CD14-positive monocyte (primary cell): ENCODE measurements at regions not wholly inside any gene's neighbourhood (a gene's known extent, or its start where the extent isn't known, plus 50 kb on each side); places are given as distances from the start of the nearest gene placed in this dataset.

Source experiments
- DNase-seq, 3 donors: peaks; one replicate each; pipeline ENCODE4 v3.0.0-alpha.2; 2011 to 2022
- H2AFZ ChIP-seq: 2 replicates; pipeline ENCODE4 v1.6.0; 2012; ENCODE audit warnings: mild to moderate bottlenecking, low read depth, low read length, inconsistent platforms; ENCODE audit not compliant: insufficient read depth, poor library complexity, severe bottlenecking
- H3K27ac ChIP-seq, 2 donors: 1 replicate in 1 of 2; 2 replicates in 1 of 2; pipeline ENCODE4 v1.5.1; 2012 to 2013; ENCODE audit warnings: low read length in 2 of 2, control low read depth in 1 of 2, inconsistent platforms in 1 of 2, low read depth in 1 of 2, mild to moderate bottlenecking in 1 of 2
- H3K27me3 ChIP-seq, 2 donors: one replicate each; pipeline versions ENCODE4 v1.6.0 to v1.6.1; 2011 to 2013; ENCODE audit warnings: low read length in 2 of 2; ENCODE audit not compliant: control insufficient read depth in 2 of 2, insufficient read depth in 2 of 2
- H3K36me3 ChIP-seq, 2 donors: replicated peaks in 1 of 2; 1 replicate in 1 of 2; 2 replicates in 1 of 2; pipeline versions ENCODE4 v1.5.1 to v1.6.1; 2012 to 2013; ENCODE audit warnings: low read length in 2 of 2, control low read depth in 1 of 2, inconsistent platforms in 1 of 2, mild to moderate bottlenecking in 1 of 2; ENCODE audit not compliant: insufficient read depth in 2 of 2, control insufficient read depth in 1 of 2
- H3K4me1 ChIP-seq, 2 donors: 1 replicate in 1 of 2; 2 replicates in 1 of 2; pipeline versions ENCODE4 v1.5.1 to v1.6.1; 2012 to 2013; ENCODE audit warnings: low read length in 2 of 2, control low read depth in 1 of 2, inconsistent platforms in 1 of 2, mild to moderate bottlenecking in 1 of 2, moderate library complexity in 1 of 2; ENCODE audit not compliant: insufficient read depth in 2 of 2, control insufficient read depth in 1 of 2
- H3K4me2 ChIP-seq: replicated peaks from 2 replicates; pipeline ENCODE3; 2012; ENCODE audit warnings: low read length, moderate library complexity, mild to moderate bottlenecking; ENCODE audit not compliant: poor library complexity, severe bottlenecking; ENCODE audit errors: extremely low read depth
- H3K4me3 ChIP-seq, 3 experiments: fragments of 200-600 bp in 1 of 3; sonication (generic) in 1 of 3; replicated peaks in 1 of 3; 1 replicate in 2 of 3; 2 replicates in 1 of 3; pipeline ENCODE4 v1.5.1; 2011 to 2013; ENCODE audit warnings: low read length in 3 of 3, mild to moderate bottlenecking in 3 of 3, control low read depth in 2 of 3, low read depth in 2 of 3, inconsistent platforms in 1 of 3, moderate library complexity in 1 of 3
- H3K79me2 ChIP-seq: 2 replicates; pipeline ENCODE4 v1.6.0; 2012; ENCODE audit warnings: mild to moderate bottlenecking, control low read depth, inconsistent platforms, low read length, moderate library complexity; ENCODE audit not compliant: insufficient read depth
- H3K9ac ChIP-seq: 2 replicates; pipeline ENCODE4 v1.6.0; 2017; ENCODE audit warnings: low read length, mild to moderate bottlenecking; ENCODE audit not compliant: insufficient read depth, poor library complexity, severe bottlenecking
- H3K9me3 ChIP-seq, 2 donors: replicated peaks in 1 of 2; 1 replicate in 1 of 2; 2 replicates in 1 of 2; pipeline versions ENCODE4 v1.5.1 to v1.6.1; 2012 to 2013; ENCODE audit warnings: low read length in 2 of 2, control low read depth in 1 of 2; ENCODE audit not compliant: control insufficient read depth in 1 of 2, insufficient read depth in 1 of 2
- H4K20me1 ChIP-seq: 2 replicates; pipeline ENCODE4 v1.6.0; 2012; ENCODE audit warnings: mild to moderate bottlenecking, low read length, control low read depth, moderate library complexity; ENCODE audit not compliant: insufficient read depth
- H3K27ac Mint-ChIP-seq, 7 donors: one replicate each; pipeline ENCODE4 v1.8.0; 2020; ENCODE audit warnings: mild to moderate bottlenecking in 7 of 7, mixed read lengths in 7 of 7, moderate library complexity in 6 of 7, inconsistent platforms in 2 of 7
- H3K27me3 Mint-ChIP-seq, 3 donors: one replicate each; pipeline ENCODE4 v1.8.0; 2021 to 2022; ENCODE audit warnings: low read depth in 3 of 3, mild to moderate bottlenecking in 3 of 3, mixed read lengths in 3 of 3, moderate library complexity in 3 of 3, inconsistent platforms in 1 of 3
- H3K36me3 Mint-ChIP-seq, 2 donors: one replicate each; pipeline ENCODE4 v1.8.0; 2020; ENCODE audit warnings: mixed read lengths in 2 of 2, inconsistent platforms in 1 of 2, mild to moderate bottlenecking in 1 of 2
- H3K4me1 Mint-ChIP-seq: one replicate; pipeline ENCODE4 v1.8.0; 2020; ENCODE audit warnings: mild to moderate bottlenecking, mixed read lengths
- H3K4me3 Mint-ChIP-seq, 2 donors: one replicate each; pipeline ENCODE4 v1.8.0; 2020; ENCODE audit warnings: mild to moderate bottlenecking in 2 of 2, mixed read lengths in 2 of 2, moderate library complexity in 1 of 2
- H3K9me3 Mint-ChIP-seq, 7 donors: one replicate each; pipeline ENCODE4 v1.8.0; 2020 to 2022; ENCODE audit warnings: mixed read lengths in 7 of 7, mild to moderate bottlenecking in 6 of 7, moderate library complexity in 6 of 7, inconsistent platforms in 2 of 7
- CTCF ChIP-seq: fragments of 200-600 bp; IDR thresholded peaks from one replicate; pipeline ENCODE4 v1.8.0; 2022; ENCODE audit warnings: antibody characterized with exemption, mild to moderate bottlenecking
- WGBS: methylation state at CpG from one replicate; pipeline ENCODE4 v1.1.5; 2013; ENCODE audit warnings: missing lambda C conversion rate; ENCODE audit not compliant: insufficient coverage; 5-methylcytosine and 5-hydroxymethylcytosine counted together
- intact Hi-C, 2 donors: fragments of 100-400 bp; cut with micrococcal nuclease; formaldehyde crosslinking; loops; one replicate each; pipeline versions ENCODE4 v1.15.0 to v1.15.1; 2023

GRCh38 chr9:91143162-91143561, 218.6 kb downstream of the AUH start:
- WGBS = 81% methylated on average over 5 of the region's 5 CpGs
- no peak for DNase-seq
- Histone ChIP-seq H3K4me2 (no peak overlapping the region), H3K79me2 (no peaks in the 10 kb centered on the region), H3K9me3 (no peaks in the 10 kb centered on the region), H3K27me3 (no peaks in the 10 kb centered on the region), H2AFZ (no peak overlapping the region), H4K20me1 (no peaks in the 10 kb centered on the region), H3K27ac (no peak overlapping the region), H3K4me1 (peaks cover 20 to 21% of the 10 kb centered on the region in 2 donors), H3K36me3 (no peaks in the 10 kb centered on the region), H3K4me3 (no peak overlapping the region), H3K9ac (no peak overlapping the region)
- H3K27ac Mint-ChIP-seq = peak overlapping the region in 1 of 7 donors; percentile 50
- peaks cover 26% of the 10 kb centered on the region for H3K4me1 Mint-ChIP-seq
- intact Hi-C loops = no loop called here
- H3K27me3 Mint-ChIP-seq = no peaks in the 10 kb centered on the region
- peaks cover 6 to 8% of the 10 kb centered on the region in 2 donors for H3K36me3 Mint-ChIP-seq
- TF ChIP-seq CTCF = no peak
- H3K9me3 Mint-ChIP-seq = peaks cover 0 to 3% (median 2%) of the 10 kb centered on the region in 7 donors
- H3K4me3 Mint-ChIP-seq = no peak overlapping the region

- Mint-ChIP-seq H3K9me3 (peaks cover 0 to 3% (median 2%) of the 10 kb centered on the region in 7 donors), H3K4me3 (no peak overlapping the region), H3K27me3 (no peaks in the 10 kb centered on the region), H3K27ac (peak overlapping the region in 1 of 7 donors; percentile 33), H3K36me3 (peaks cover 6 to 8% of the 10 kb centered on the region in 2 donors), H3K4me1 (peaks cover 31% of the 10 kb centered on the region)
- Histone ChIP-seq H2AFZ (no peak overlapping the region), H3K27me3 (no peaks in the 10 kb centered on the region), H4K20me1 (no peaks in the 10 kb centered on the region), H3K36me3 (no peaks in the 10 kb centered on the region), H3K27ac (no peak overlapping the region), H3K79me2 (no peaks in the 10 kb centered on the region), H3K4me1 (peaks cover 25 to 26% of the 10 kb centered on the region in 2 donors), H3K4me3 (no peak overlapping the region), H3K9ac (no peak overlapping the region), H3K4me2 (no peak overlapping the region), H3K9me3 (no peaks in the 10 kb centered on the region)
- TF ChIP-seq CTCF = no peak
- intact Hi-C loops = no loop called here
- 94% methylated on average over 2 of the region's 3 CpGs for WGBS
- DNase-seq = no peak
Measured at GRCh38 chr9:91143642-91144041, 218.1 kb downstream of the AUH start.
